Memory B cell (primary cell): ENCODE measurements at regions not wholly inside any gene's neighbourhood (a gene's known extent, or its start where the extent isn't known, plus 50 kb on each side); places are given as distances from the start of the nearest gene placed in this dataset.
A peak's percentile ranks its signal among the peaks of the same experiment; 100 is the strongest.
"Not testable (repeated sequence)": the region's sequence is repeated elsewhere in the genome, so short reads cannot be mapped to it uniquely, and the experiment has no call there.

Experiments
- ATAC-seq: fragments of 150-1000 bp; cut with Tn5 transposase; 2 replicates; pipeline ENCODE4 v1.10.0; 2021; ENCODE audit warnings: low read depth, mild to moderate bottlenecking, moderate library complexity
- DNase-seq, 2 donors: peaks; one replicate each; pipeline ENCODE4 v3.0.0; 2022; ENCODE audit warnings: low spot score in 2 of 2
- H3K27ac Mint-ChIP-seq: one replicate; pipeline ENCODE4 v1.8.0; 2022; ENCODE audit warnings: mild to moderate bottlenecking, moderate library complexity, mixed read lengths
- H3K27me3 Mint-ChIP-seq: one replicate; pipeline ENCODE4 v1.8.0; 2022; ENCODE audit warnings: mixed read lengths
- H3K36me3 Mint-ChIP-seq: one replicate; pipeline ENCODE4 v1.8.0; 2022; ENCODE audit warnings: mild to moderate bottlenecking, mixed read lengths
- H3K4me1 Mint-ChIP-seq: one replicate; pipeline ENCODE4 v1.8.0; 2022; ENCODE audit warnings: mixed read lengths
- H3K4me3 Mint-ChIP-seq: one replicate; pipeline ENCODE4 v1.8.0; 2022; ENCODE audit warnings: mild to moderate bottlenecking, moderate library complexity, mixed read lengths
- H3K9me3 Mint-ChIP-seq: one replicate; pipeline ENCODE4 v1.8.0; 2022; ENCODE audit warnings: mixed read lengths

- DNase-seq, H3K27me3 Mint-ChIP-seq, H3K4me3 Mint-ChIP-seq, H3K4me1 Mint-ChIP-seq, H3K27ac Mint-ChIP-seq, H3K36me3 Mint-ChIP-seq, H3K9me3 Mint-ChIP-seq: not testable (repeated sequence)
- peak; percentile 39 for ATAC-seq
Measured at GRCh38 chrX:144127570-144128169, 243.8 kb downstream of the UBE2NL start.

- H3K27ac Mint-ChIP-seq, H3K4me1 Mint-ChIP-seq, ATAC-seq, H3K4me3 Mint-ChIP-seq, H3K9me3 Mint-ChIP-seq, DNase-seq, H3K27me3 Mint-ChIP-seq, H3K36me3 Mint-ChIP-seq: not testable (repeated sequence)
Measured at GRCh38 chrX:144129511-144129910, 245.6 kb downstream of the UBE2NL start.

- H3K9me3 Mint-ChIP-seq, H3K27ac Mint-ChIP-seq, H3K4me1 Mint-ChIP-seq, ATAC-seq, H3K27me3 Mint-ChIP-seq, H3K36me3 Mint-ChIP-seq, H3K4me3 Mint-ChIP-seq, DNase-seq: not testable (repeated sequence)
Measured at GRCh38 chrX:144130507-144130906, 246.6 kb downstream of the UBE2NL start.

GRCh38 chrX:144131080-144131479 is 247.2 kb downstream of the UBE2NL start:
- H3K27ac Mint-ChIP-seq, DNase-seq, H3K4me1 Mint-ChIP-seq, H3K9me3 Mint-ChIP-seq, ATAC-seq, H3K27me3 Mint-ChIP-seq, H3K4me3 Mint-ChIP-seq, H3K36me3 Mint-ChIP-seq: not testable (repeated sequence)

- H3K4me3 Mint-ChIP-seq, H3K36me3 Mint-ChIP-seq, DNase-seq, H3K27ac Mint-ChIP-seq, H3K27me3 Mint-ChIP-seq, H3K4me1 Mint-ChIP-seq, H3K9me3 Mint-ChIP-seq, ATAC-seq: not testable (repeated sequence)
Measured at GRCh38 chrX:144134448-144135119, 250.7 kb downstream of the UBE2NL start.

- not testable (repeated sequence) for H3K9me3 Mint-ChIP-seq, H3K27me3 Mint-ChIP-seq, H3K4me1 Mint-ChIP-seq, H3K4me3 Mint-ChIP-seq, ATAC-seq, DNase-seq, H3K27ac Mint-ChIP-seq, H3K36me3 Mint-ChIP-seq
Measured at GRCh38 chrX:144154474-144154873, 270.6 kb downstream of the UBE2NL start.

- not testable (repeated sequence) for H3K9me3 Mint-ChIP-seq, H3K4me1 Mint-ChIP-seq, DNase-seq, H3K27ac Mint-ChIP-seq, ATAC-seq, H3K36me3 Mint-ChIP-seq, H3K4me3 Mint-ChIP-seq, H3K27me3 Mint-ChIP-seq
Measured at GRCh38 chrX:144185197-144185596, 301.3 kb downstream of the UBE2NL start.

GRCh38 chrX:144188489-144188888 is 304.6 kb downstream of the UBE2NL start:
- H3K27ac Mint-ChIP-seq, DNase-seq, H3K27me3 Mint-ChIP-seq, ATAC-seq, H3K9me3 Mint-ChIP-seq, H3K4me1 Mint-ChIP-seq, H3K36me3 Mint-ChIP-seq, H3K4me3 Mint-ChIP-seq: not testable (repeated sequence)

GRCh38 chrX:144197057-144197456 is 313.2 kb downstream of the UBE2NL start:
- H3K27me3 Mint-ChIP-seq, H3K9me3 Mint-ChIP-seq, H3K27ac Mint-ChIP-seq, H3K4me1 Mint-ChIP-seq, ATAC-seq, H3K4me3 Mint-ChIP-seq, DNase-seq, H3K36me3 Mint-ChIP-seq: not testable (repeated sequence)

GRCh38 chrX:144202726-144203125 is 318.9 kb downstream of the UBE2NL start:
- H3K4me3 Mint-ChIP-seq, H3K9me3 Mint-ChIP-seq, H3K27ac Mint-ChIP-seq, H3K27me3 Mint-ChIP-seq, H3K36me3 Mint-ChIP-seq, H3K4me1 Mint-ChIP-seq, DNase-seq: not testable (repeated sequence)
- peak; percentile 96 for ATAC-seq

GRCh38 chrX:144208360-144209024 is 324.6 kb downstream of the UBE2NL start:
- H3K27me3 Mint-ChIP-seq, H3K4me3 Mint-ChIP-seq, DNase-seq, H3K27ac Mint-ChIP-seq, H3K9me3 Mint-ChIP-seq, H3K36me3 Mint-ChIP-seq, ATAC-seq, H3K4me1 Mint-ChIP-seq: not testable (repeated sequence)

GRCh38 chrX:144214651-144215050 is 330.8 kb downstream of the UBE2NL start:
- H3K4me1 Mint-ChIP-seq = no peaks in the 10 kb centered on the region
- H3K4me3 Mint-ChIP-seq = no peak overlapping the region
- no peaks in the 10 kb centered on the region for H3K36me3 Mint-ChIP-seq
- DNase-seq = no peak
- no peaks in the 10 kb centered on the region for H3K9me3 Mint-ChIP-seq
- H3K27me3 Mint-ChIP-seq = no peaks in the 10 kb centered on the region
- no peak overlapping the region for H3K27ac Mint-ChIP-seq
- no peak for ATAC-seq

GRCh38 chrX:144219035-144219434 is 335.2 kb downstream of the UBE2NL start:
- no peak overlapping the region for H3K27ac Mint-ChIP-seq
- DNase-seq (no peak), ATAC-seq (no peak)
- H3K36me3 Mint-ChIP-seq = no peaks in the 10 kb centered on the region
- H3K4me3 Mint-ChIP-seq = no peak overlapping the region
- no peaks in the 10 kb centered on the region for H3K27me3 Mint-ChIP-seq
- no peaks in the 10 kb centered on the region for H3K4me1 Mint-ChIP-seq
- peaks cover 1% of the 10 kb centered on the region for H3K9me3 Mint-ChIP-seq

GRCh38 chrX:144231116-144231785 is 347.4 kb downstream of the UBE2NL start:
- H3K27ac Mint-ChIP-seq, H3K36me3 Mint-ChIP-seq, DNase-seq, ATAC-seq, H3K27me3 Mint-ChIP-seq, H3K4me3 Mint-ChIP-seq, H3K9me3 Mint-ChIP-seq, H3K4me1 Mint-ChIP-seq: not testable (repeated sequence)
